Adrenal gland (tissue), 9 donors: ENCODE measurements at regions not wholly inside any gene's neighbourhood (a gene's known extent, or its start where the extent isn't known, plus 50 kb on each side); places are given as distances from the start of the nearest gene placed in this dataset.

Source experiments
- DNase-seq, 7 donors: peaks; one replicate each; pipeline ENCODE4 v3.0.0-alpha.2; 2019 to 2020
- H3K27ac ChIP-seq, 5 donors: fragments of 200-600 bp; sonication (generic) in 4 of 5; 1 replicate in 3 of 5; 2 replicates in 2 of 5; pipeline versions ENCODE4 v1.5.1 to v1.8.0; 2016 to 2020; ENCODE audit warnings: mild to moderate bottlenecking in 1 of 5
- H3K27me3 ChIP-seq: fragments of 200-600 bp; 2 replicates; pipeline ENCODE4 v1.8.0; 2021
- H3K36me3 ChIP-seq, 2 donors: fragments of 200-600 bp; replicated peaks in 1 of 2; 1 replicate in 1 of 2; 2 replicates in 1 of 2; pipeline versions ENCODE4 v1.5.1 to v1.8.0; 2018 to 2022
- H3K4me1 ChIP-seq, 2 donors: fragments of 200-600 bp; replicated peaks in 1 of 2; 1 replicate in 1 of 2; 2 replicates in 1 of 2; pipeline versions ENCODE4 v1.5.1 to v1.8.0; 2018 to 2021
- H3K4me3 ChIP-seq, 4 donors: fragments of 200-600 bp; sonication (generic) in 3 of 4; one replicate each; pipeline ENCODE4 v1.5.1; 2016 to 2018
- H3K9me3 ChIP-seq, 3 donors: fragments of 200-600 bp; sonication (generic) in 1 of 3; replicated peaks in 1 of 3; 1 replicate in 2 of 3; 2 replicates in 1 of 3; pipeline versions ENCODE4 v1.5.1 to v1.8.0; 2016 to 2021
- POLR2A ChIP-seq, 2 donors: fragments of 450-650 bp; IDR thresholded peaks; one replicate each; pipeline ENCODE4 v1.6.1; 2017; ENCODE audit warnings: antibody characterized with exemption in 2 of 2, mild to moderate bottlenecking in 2 of 2, moderate library complexity in 1 of 2
- WGBS, 4 donors: extraction: QIAGEN DNeasy Blood & Tissue Kit in 2 of 4; methylation state at CpG; one replicate each; pipeline versions ENCODE4 v1.1.5 to v1.1.7; 2013 to 2017; 5-methylcytosine and 5-hydroxymethylcytosine counted together
- intact Hi-C, 2 donors: fragments of 100-400 bp; cut with DNase I; formaldehyde crosslinking; loops; one replicate each; pipeline versions ENCODE4 v1.14.1 to v1.15.0; 2022 to 2023
- TF ChIP-seq, protein P1 (sequence below), 6 experiments: fragments of 450-650 bp in 4 of 6; fragments of 200-600 bp in 2 of 6; sonication (generic) in 1 of 6; IDR thresholded peaks; 1 replicate in 5 of 6; 2 replicates in 1 of 6; pipeline versions ENCODE4 v1.5.1 to v1.8.0; 2016 to 2021; ENCODE audit warnings: antibody characterized with exemption in 6 of 6, mild to moderate bottlenecking in 2 of 6, moderate library complexity in 1 of 6
- donor health status: healthy with polysubstance abuse.
- donor health status: Bipolar disorder and iron deficiency.
- donor health status: DM: yes; HTN: yes; CAD: no.
- donor health status: DM: no; HTN: no; CAD: no.
- donor health status: DM: no; HTN: no; CAD: no.

DNA sequence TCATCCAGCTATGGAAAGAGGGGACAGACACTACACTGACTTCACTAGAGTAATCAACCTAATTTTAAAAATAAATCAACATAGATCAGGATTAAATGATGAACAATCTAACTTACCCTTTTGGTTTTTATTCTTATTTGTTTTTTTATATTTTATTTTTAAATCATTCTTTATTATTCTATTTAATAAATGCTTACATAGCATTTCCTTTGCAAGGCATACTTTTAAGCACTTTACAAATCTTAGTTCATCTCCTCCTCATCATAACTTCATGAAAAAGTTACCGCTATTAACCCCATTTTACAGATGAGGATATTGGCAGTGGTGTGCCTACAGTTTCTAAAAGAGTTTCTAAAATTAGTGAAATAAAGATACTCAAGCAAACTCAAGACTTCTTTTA lies 380.6 kb downstream of the TBC1D4 start:
- Histone ChIP-seq H3K4me1 (no peaks in the 10 kb centered on the region), H3K9me3 (no peaks in the 10 kb centered on the region), H3K27ac (no peak overlapping the region), H3K36me3 (no peaks in the 10 kb centered on the region), H3K4me3 (no peak overlapping the region), H3K27me3 (no peaks in the 10 kb centered on the region)
- intact Hi-C loops: no loop called here
- no peak for TF ChIP-seq POLR2A (IDR thresholded peaks at IDR 0.05)
- TF ChIP-seq, protein P1, sequence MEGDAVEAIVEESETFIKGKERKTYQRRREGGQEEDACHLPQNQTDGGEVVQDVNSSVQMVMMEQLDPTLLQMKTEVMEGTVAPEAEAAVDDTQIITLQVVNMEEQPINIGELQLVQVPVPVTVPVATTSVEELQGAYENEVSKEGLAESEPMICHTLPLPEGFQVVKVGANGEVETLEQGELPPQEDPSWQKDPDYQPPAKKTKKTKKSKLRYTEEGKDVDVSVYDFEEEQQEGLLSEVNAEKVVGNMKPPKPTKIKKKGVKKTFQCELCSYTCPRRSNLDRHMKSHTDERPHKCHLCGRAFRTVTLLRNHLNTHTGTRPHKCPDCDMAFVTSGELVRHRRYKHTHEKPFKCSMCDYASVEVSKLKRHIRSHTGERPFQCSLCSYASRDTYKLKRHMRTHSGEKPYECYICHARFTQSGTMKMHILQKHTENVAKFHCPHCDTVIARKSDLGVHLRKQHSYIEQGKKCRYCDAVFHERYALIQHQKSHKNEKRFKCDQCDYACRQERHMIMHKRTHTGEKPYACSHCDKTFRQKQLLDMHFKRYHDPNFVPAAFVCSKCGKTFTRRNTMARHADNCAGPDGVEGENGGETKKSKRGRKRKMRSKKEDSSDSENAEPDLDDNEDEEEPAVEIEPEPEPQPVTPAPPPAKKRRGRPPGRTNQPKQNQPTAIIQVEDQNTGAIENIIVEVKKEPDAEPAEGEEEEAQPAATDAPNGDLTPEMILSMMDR (IDR thresholded peaks at IDR 0.05): no peak
- DNase-seq: no peak
- WGBS, 4 donors: 92 to 100% (median 96%) methylated on average over 1 of the region's 1 CpG

DNA sequence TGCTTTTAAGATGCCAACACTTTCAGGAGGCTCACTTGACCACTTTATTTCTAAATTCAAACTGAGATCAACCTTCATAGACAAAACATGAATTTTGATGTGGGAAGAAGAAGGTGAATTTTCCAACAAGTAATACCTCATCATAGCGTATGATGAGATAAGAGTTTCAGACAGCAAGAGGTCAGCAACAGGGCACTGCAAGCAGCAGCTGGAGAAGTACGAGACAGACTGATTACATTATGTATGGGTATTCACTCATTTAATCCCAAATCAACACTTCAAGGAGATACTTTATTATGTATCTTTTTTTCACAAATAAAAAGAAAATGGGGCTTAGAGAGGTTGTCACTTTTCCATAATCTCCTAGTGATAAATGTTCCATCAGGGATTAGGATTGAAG lies 389.8 kb downstream of the TBC1D4 start:
- Histone ChIP-seq H3K4me3 (no peak overlapping the region), H3K27ac (no peak overlapping the region), H3K9me3 (no peaks in the 10 kb centered on the region), H3K36me3 (no peaks in the 10 kb centered on the region), H3K4me1 (no peaks in the 10 kb centered on the region), H3K27me3 (no peaks in the 10 kb centered on the region)
- intact Hi-C loops: no loop called here
- 69 to 81% (median 77%) methylated on average over 2 of the region's 2 CpGs for WGBS, 4 donors
- TF ChIP-seq POLR2A (IDR thresholded peaks at IDR 0.05): no peak
- TF ChIP-seq, protein P1 (IDR thresholded peaks at IDR 0.05): no peak
- DNase-seq: no peak

DNA sequence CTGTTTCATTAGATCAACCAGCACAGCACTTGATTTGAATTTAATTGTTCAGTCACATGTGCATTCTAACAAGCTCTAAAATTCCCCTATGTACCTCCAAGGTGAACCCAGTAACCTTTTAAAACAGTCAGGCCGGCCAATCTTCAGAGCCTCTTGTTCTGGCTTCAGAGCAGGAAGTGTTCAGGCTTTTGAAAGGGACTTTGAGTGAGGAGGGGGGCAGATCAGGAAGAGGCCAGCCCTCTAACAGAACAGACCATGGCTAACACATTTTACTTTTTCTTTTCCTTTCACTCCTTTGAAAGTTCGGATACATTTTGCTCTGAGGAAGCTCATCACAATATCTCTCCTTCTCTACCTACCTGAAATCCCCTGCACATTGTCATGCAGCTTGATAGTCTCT lies 390.3 kb downstream of the TBC1D4 start:
- Histone ChIP-seq H3K36me3 (no peaks in the 10 kb centered on the region), H3K4me1 (no peaks in the 10 kb centered on the region), H3K27me3 (no peaks in the 10 kb centered on the region), H3K27ac (no peak overlapping the region), H3K9me3 (no peaks in the 10 kb centered on the region), H3K4me3 (no peak overlapping the region)
- TF ChIP-seq POLR2A (IDR thresholded peaks at IDR 0.05): no peak
- TF ChIP-seq, protein P1 (IDR thresholded peaks at IDR 0.05): no peak
- WGBS, 4 donors: 54 to 64% (median 63%) methylated on average over 2 of the region's 2 CpGs
- no peak for DNase-seq
- intact Hi-C loops: no loop called here

DNA sequence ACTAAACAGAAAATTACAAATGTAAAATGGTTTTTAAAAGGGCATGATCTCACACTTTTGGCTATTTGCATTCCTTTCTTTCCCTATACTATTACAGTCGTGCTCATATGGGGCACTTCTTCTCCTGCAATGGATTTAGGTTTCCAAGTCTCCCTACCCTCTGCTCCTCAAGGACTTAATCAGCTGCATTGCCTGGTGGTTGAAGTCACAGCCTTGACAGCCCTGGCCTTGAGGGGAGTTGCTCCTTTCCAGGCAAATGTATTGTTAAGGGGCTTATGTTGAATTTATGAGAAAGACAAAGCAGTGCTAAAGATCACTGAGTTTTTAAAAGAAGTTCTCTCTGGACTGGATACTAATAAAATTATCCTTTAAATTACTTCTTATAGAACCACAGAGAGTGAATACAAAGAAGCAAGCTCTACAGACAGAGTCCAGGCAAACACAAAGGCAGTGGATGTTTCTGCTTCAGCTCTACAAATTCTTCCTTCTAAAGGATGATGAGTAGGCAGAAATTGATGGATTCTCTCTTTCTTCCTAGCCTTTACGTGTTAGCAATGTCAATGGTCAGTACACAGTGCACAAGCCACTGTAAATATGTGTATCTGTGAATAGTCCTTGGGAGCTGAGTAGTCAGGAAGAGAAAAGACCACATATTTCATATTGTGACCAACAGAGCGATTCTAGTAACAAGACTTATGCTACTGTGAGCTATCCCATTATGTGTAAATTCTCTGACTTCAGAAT lies 390.9 kb downstream of the TBC1D4 start:
- Histone ChIP-seq H3K36me3 (no peaks in the 10 kb centered on the region), H3K27ac (no peak overlapping the region), H3K4me3 (no peak overlapping the region), H3K4me1 (no peaks in the 10 kb centered on the region), H3K27me3 (no peaks in the 10 kb centered on the region), H3K9me3 (no peaks in the 10 kb centered on the region)
- intact Hi-C loops: no loop called here
- TF ChIP-seq, protein P1 (IDR thresholded peaks at IDR 0.05): no peak
- TF ChIP-seq POLR2A (IDR thresholded peaks at IDR 0.05): no peak
- no peak for DNase-seq
- 62 to 74% (median 66%) methylated on average over 3 of the region's 3 CpGs for WGBS, 4 donors
